K562 (cell line): ENCODE measurements at regions not wholly inside any gene's neighbourhood (a gene's known extent, or its start where the extent isn't known, plus 50 kb on each side); places are given as distances from the start of the nearest gene placed in this dataset.

Experiments
- ATAC-seq: fragments of 200-7000 bp; cut with Tn5 transposase; 3 replicates; pipeline ENCODE4 v1.9.1; 2020; ENCODE audit warnings: moderate library complexity
- BruUV-seq: library from RNA; stranded (reverse); fragments of 400-500 nt; replicated peaks from 2 replicates; lab custom pipeline; 2021; lab: Mats Ljungman, UMichigan
- CTCF ChIA-PET: fragments of 300-600 bp; formaldehyde crosslinking; extraction: SDS; loops from one replicate; lab custom pipeline; 2021; ENCODE audit warnings: low intra/inter-chr PET ratio; lab: Yijun Ruan, JAX
- POLR2A ChIA-PET: fragments of 300-600, 350-650 bp; sonication (Branson Sonifier 250); formaldehyde crosslinking; extraction: SDS; loops from one replicate; lab custom pipeline; 2021; ENCODE audit warnings: antibody characterized with exemption, inconsistent platforms; lab: Yijun Ruan, JAX
- DNase-seq, 4 experiments: peaks; one replicate each; pipeline versions ENCODE4 v3.0.0 to v3.0.0-alpha.2; 2011 to 2018; ENCODE audit warnings: low spot score in 3 of 4, mixed read lengths in 3 of 4; ENCODE audit errors: extremely low read depth in 1 of 4
- FAIRE-seq: peaks from 2 replicates; lab custom pipeline; 2011; peaks lifted over from hg19 to GRCh38; lab: Jason Lieb, UNC
- H2AFZ ChIP-seq: 2 replicates; pipeline ENCODE4 v1.6.0; 2011; ENCODE audit warnings: low read depth, low read length, control low read depth, inconsistent platforms
- H3K27ac ChIP-seq: fragments of 200-600 bp; 3 replicates; pipeline ENCODE4 v1.8.0; 2011; ENCODE audit warnings: low read depth, mild to moderate bottlenecking, control low read depth, inconsistent platforms, low read length, moderate library complexity, mixed read lengths; ENCODE audit errors: extremely low read depth
- H3K27me3 ChIP-seq, 2 experiments: fragments of 300-600 bp in 1 of 2; 2 replicates in 1 of 2; 3 replicates in 1 of 2; pipeline versions ENCODE4 v1.6.0 to v1.8.0; 2011; ENCODE audit warnings: inconsistent platforms in 2 of 2, low read length in 2 of 2, mild to moderate bottlenecking in 1 of 2, mixed read lengths in 1 of 2, moderate library complexity in 1 of 2; ENCODE audit not compliant: control insufficient read depth in 2 of 2, insufficient read depth in 2 of 2
- H3K36me3 ChIP-seq: fragments of 300-600 bp; 3 replicates; pipeline ENCODE4 v1.8.0; 2011; ENCODE audit warnings: mild to moderate bottlenecking, low read length, inconsistent platforms; ENCODE audit not compliant: control insufficient read depth, insufficient read depth
- H3K4me1 ChIP-seq, 2 experiments: fragments of 200-600 bp in 1 of 2; replicated peaks in 1 of 2; 2 replicates in 1 of 2; 3 replicates in 1 of 2; pipeline versions ENCODE4 v1.5.1 to v1.8.0; 2011; ENCODE audit warnings: inconsistent platforms in 2 of 2, low read length in 2 of 2, mild to moderate bottlenecking in 1 of 2, mixed read lengths in 1 of 2, moderate library complexity in 1 of 2; ENCODE audit not compliant: control insufficient read depth in 2 of 2, insufficient read depth in 2 of 2
- H3K4me2 ChIP-seq: 2 replicates; pipeline ENCODE4 v1.6.1; 2011; ENCODE audit warnings: low read length, control low read depth, inconsistent platforms, mixed read lengths; ENCODE audit not compliant: insufficient read depth
- H3K4me3 ChIP-seq: fragments of 200-600 bp; sonication (generic), shearing (Covaris generic); 2 replicates; pipeline ENCODE4 v1.5.1; 2016; ENCODE audit warnings: control low read depth, inconsistent platforms
- H3K79me2 ChIP-seq: fragments of 200-600 bp; 3 replicates; pipeline ENCODE4 v1.8.0; 2011; ENCODE audit warnings: low read length, inconsistent platforms; ENCODE audit not compliant: control insufficient read depth, insufficient read depth
- H3K9ac ChIP-seq, 2 experiments: 2 replicates each; pipeline versions ENCODE4 v1.6.0 to v1.6.1; 2011; ENCODE audit warnings: low read depth in 2 of 2, low read length in 2 of 2, control low read depth in 1 of 2, inconsistent platforms in 1 of 2, mild to moderate bottlenecking in 1 of 2, mixed read lengths in 1 of 2; ENCODE audit not compliant: insufficient read depth in 1 of 2
- H3K9me1 ChIP-seq: one replicate; pipeline ENCODE4 v1.6.0; 2011; ENCODE audit warnings: inconsistent platforms, mild to moderate bottlenecking, low read length, moderate library complexity; ENCODE audit not compliant: control insufficient read depth, insufficient read depth
- H3K9me3 ChIP-seq: replicated peaks from 2 replicates; pipeline ENCODE4 v1.5.1; 2011; ENCODE audit warnings: low read depth, low read length, inconsistent platforms; ENCODE audit not compliant: control insufficient read depth, insufficient read depth
- H4K20me1 ChIP-seq: replicated peaks from 2 replicates; pipeline ENCODE4 v1.6.1; 2011; ENCODE audit warnings: low read length, inconsistent platforms, mixed read lengths; ENCODE audit not compliant: control insufficient read depth, insufficient read depth
- CBX2 ChIP-seq: fragments of 200-600 bp; sonication (generic); IDR thresholded peaks from one replicate; pipeline ENCODE4 v1.6.1; 2012; ENCODE audit warnings: mild to moderate bottlenecking, low read length, inconsistent platforms; ENCODE audit not compliant: insufficient read depth, poor library complexity, severe bottlenecking
- MAZ ChIP-seq, 2 experiments: fragments of 450-650 bp in 1 of 2; sonication (generic) in 1 of 2; formaldehyde crosslinking; IDR thresholded peaks in 1 of 2; conservative IDR thresholded peaks in 1 of 2; 2 replicates each; pipeline versions ENCODE4 v1.4.0 to v1.5.0; 2020; ENCODE audit warnings: mild to moderate bottlenecking in 1 of 2, missing genetic modification reagents in 1 of 2
- RUNX1 ChIP-seq: sonication (generic); IDR thresholded peaks from 2 replicates; pipeline ENCODE4 v1.6.1; 2016; ENCODE audit warnings: antibody characterized with exemption, low read depth
- ZNF143 ChIP-seq: sonication (generic); formaldehyde crosslinking; IDR thresholded peaks from 2 replicates; pipeline ENCODE4 v1.9.0; 2022; ENCODE audit warnings: mild to moderate bottlenecking, missing genetic modification reagents
- ZNF644 ChIP-seq: fragments of 200-800 bp; sonication (Bioruptor generic); IDR thresholded peaks from 2 replicates; pipeline ENCODE4 v1.6.1; 2016; ENCODE audit warnings: low read depth, missing genetic modification characterization, missing compliant biosample characterization
- WGBS: fragments of 100-300 bp; shearing (Covaris generic); methylation state at CpG from one replicate; pipeline ENCODE4 v1.1.6; 2016; ENCODE audit warnings: low coverage, mixed read lengths; ENCODE audit not compliant: insufficient coverage; ENCODE audit errors: missing lambda C conversion rate; 5-methylcytosine and 5-hydroxymethylcytosine counted together
- in situ Hi-C: fragments of 300-500 bp; cut with MboI; formaldehyde crosslinking; loops from 4 replicates; pipeline ENCODE4 v1.15.0; 2018; ENCODE audit warnings: inconsistent platforms, mixed read lengths
- intact Hi-C: fragments of 100-400 bp; cut with micrococcal nuclease; formaldehyde crosslinking; loops from 2 replicates; pipeline ENCODE4 v1.14.2; 2022
- TF ChIP-seq, protein P1 (sequence below): fragments of 450-650 bp; IDR thresholded peaks from one replicate; pipeline ENCODE4 v1.6.1; 2018; ENCODE audit warnings: mild to moderate bottlenecking, moderate library complexity; ENCODE audit not compliant: partially characterized antibody

DNA sequence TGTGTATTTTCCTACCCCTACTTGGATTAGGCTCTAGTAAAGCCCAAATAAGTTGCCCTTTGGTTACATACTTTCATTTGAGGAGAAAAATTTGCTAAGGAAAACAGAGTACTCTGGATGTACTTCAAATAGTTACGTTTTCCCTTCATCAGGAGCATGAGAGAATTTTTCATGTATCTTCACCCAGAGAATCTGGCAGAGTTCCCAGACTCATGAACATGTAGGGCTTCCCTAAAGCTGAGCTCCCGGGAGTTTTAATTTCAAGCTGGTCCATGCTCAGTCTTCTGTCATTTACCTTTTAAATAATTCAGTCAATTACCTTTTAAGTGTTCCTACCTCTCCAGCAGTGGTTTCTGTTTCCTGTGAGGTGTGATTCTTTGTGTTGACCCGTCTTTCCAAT is 367.5 kb upstream of the GRID2 start:
- BruUV-seq, result no TSS peak
- FAIRE-seq, result no peak
- H2AFZ ChIP-seq, result no peak overlapping the region
- no peak overlapping the region for H3K4me2 ChIP-seq
- H3K36me3 ChIP-seq, result no peaks in the 10 kb centered on the region
- no peak overlapping the region for H3K9ac ChIP-seq
- H3K27me3 ChIP-seq, result no peaks in the 10 kb centered on the region
- intact Hi-C loops, result no loop called here
- ATAC-seq, result no peak
- no peak overlapping the region for H3K4me3 ChIP-seq
- H3K9me3 ChIP-seq, result no peaks in the 10 kb centered on the region
- CTCF ChIA-PET, result no interaction called here
- no peaks in the 10 kb centered on the region for H3K4me1 ChIP-seq
- no peak for TF ChIP-seq MAZ (CRISPR knock-in tag; conservative IDR thresholded peaks at IDR 0.05 in 1 of 2, IDR thresholded peaks at IDR 0.05 in 1 of 2)
- H3K27ac ChIP-seq, result no peak overlapping the region
- WGBS, result 5% methylated on average over 3 of the region's 3 CpGs
- no peak for DNase-seq
- H4K20me1 ChIP-seq, result no peaks in the 10 kb centered on the region
- in situ Hi-C loops, result no loop called here
- no peaks in the 10 kb centered on the region for H3K9me1 ChIP-seq
- H3K79me2 ChIP-seq, result no peaks in the 10 kb centered on the region
- POLR2A ChIA-PET, result no interaction called here

DNA sequence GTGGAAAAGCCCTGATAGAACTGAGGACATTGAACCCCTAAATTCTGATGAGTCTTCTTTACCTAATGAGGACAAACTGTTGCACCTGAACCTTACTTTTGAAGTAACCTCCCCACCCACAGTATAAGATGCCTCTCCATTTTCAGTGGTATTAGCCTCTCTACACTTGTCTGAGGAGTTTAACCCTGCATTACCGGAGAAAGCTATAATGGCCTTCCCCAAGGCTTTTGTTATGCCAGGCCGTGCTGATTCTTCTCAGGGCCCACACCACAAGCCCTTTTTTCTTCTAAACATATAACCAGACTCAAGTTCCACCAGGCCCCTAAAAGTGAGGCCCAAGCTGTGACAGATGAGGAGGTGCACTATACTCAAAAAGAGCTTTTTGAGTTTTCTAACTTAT is 345.8 kb upstream of the GRID2 start:
- H2AFZ ChIP-seq, result no peak overlapping the region
- no peaks in the 10 kb centered on the region for H3K4me1 ChIP-seq
- CTCF ChIA-PET, result no interaction called here
- no peak for FAIRE-seq
- no peaks in the 10 kb centered on the region for H3K79me2 ChIP-seq
- DNase-seq, result no peak
- intact Hi-C loops (no loop called here), in situ Hi-C loops (no loop called here)
- ATAC-seq, result no peak
- POLR2A ChIA-PET, result no interaction called here
- no peaks in the 10 kb centered on the region for H3K36me3 ChIP-seq
- no peak overlapping the region for H3K27ac ChIP-seq
- no peaks in the 10 kb centered on the region for H3K27me3 ChIP-seq
- BruUV-seq, result no TSS peak
- H3K9me3 ChIP-seq, result no peaks in the 10 kb centered on the region; the same call in 1 of the 2 replicates
- WGBS, result 0% methylated on average over 2 of the region's 2 CpGs
- no peak overlapping the region for H3K4me3 ChIP-seq
- no peak for TF ChIP-seq CBX2
- TF ChIP-seq ZNF143, result no peak
- TF ChIP-seq RUNX1, result no peak
- TF ChIP-seq, protein P1, sequence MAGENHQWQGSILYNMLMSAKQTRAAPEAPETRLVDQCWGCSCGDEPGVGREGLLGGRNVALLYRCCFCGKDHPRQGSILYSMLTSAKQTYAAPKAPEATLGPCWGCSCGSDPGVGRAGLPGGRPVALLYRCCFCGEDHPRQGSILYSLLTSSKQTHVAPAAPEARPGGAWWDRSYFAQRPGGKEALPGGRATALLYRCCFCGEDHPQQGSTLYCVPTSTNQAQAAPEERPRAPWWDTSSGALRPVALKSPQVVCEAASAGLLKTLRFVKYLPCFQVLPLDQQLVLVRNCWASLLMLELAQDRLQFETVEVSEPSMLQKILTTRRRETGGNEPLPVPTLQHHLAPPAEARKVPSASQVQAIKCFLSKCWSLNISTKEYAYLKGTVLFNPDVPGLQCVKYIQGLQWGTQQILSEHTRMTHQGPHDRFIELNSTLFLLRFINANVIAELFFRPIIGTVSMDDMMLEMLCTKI, result no peak
- TF ChIP-seq ZNF644, result no peak
- H4K20me1 ChIP-seq, result no peaks in the 10 kb centered on the region
- no peak overlapping the region for H3K4me2 ChIP-seq
- H3K9ac ChIP-seq, result no peak overlapping the region
- H3K9me1 ChIP-seq, result no peaks in the 10 kb centered on the region
